Esophagus squamous epithelium (tissue), 5 donors: ENCODE measurements at regions not wholly inside any gene's neighbourhood (a gene's known extent, or its start where the extent isn't known, plus 50 kb on each side); places are given as distances from the start of the nearest gene placed in this dataset.

Experiments
- DNase-seq: peaks from one replicate; lab custom pipeline; 2025; lab: John Stamatoyannopoulos, UW
- H3K27ac ChIP-seq, 4 donors: fragments of 200-600 bp; sonication (generic); one replicate each; pipeline ENCODE4 v1.5.1; 2016 to 2019; ENCODE audit warnings: mild to moderate bottlenecking in 1 of 4
- H3K27me3 ChIP-seq, 4 donors: fragments of 200-600 bp; sonication (generic); 1 replicate in 3 of 4; 2 replicates in 1 of 4; pipeline versions ENCODE4 v1.5.1 to v1.6.0; 2017 to 2021; ENCODE audit warnings: antibody characterized with exemption in 1 of 4
- H3K36me3 ChIP-seq, 3 donors: fragments of 200-600 bp; sonication (generic); one replicate each; pipeline ENCODE4 v1.5.1; 2016 to 2019
- H3K4me1 ChIP-seq, 3 donors: fragments of 200-600 bp; sonication (generic); one replicate each; pipeline ENCODE4 v1.5.1; 2017 to 2019
- H3K4me3 ChIP-seq, 4 donors: fragments of 200-600 bp; sonication (generic); 1 replicate in 3 of 4; 2 replicates in 1 of 4; pipeline ENCODE4 v1.5.1; 2016 to 2019; ENCODE audit warnings: mild to moderate bottlenecking in 2 of 4, moderate library complexity in 1 of 4
- H3K9me3 ChIP-seq, 3 donors: fragments of 200-600 bp; sonication (generic); one replicate each; pipeline ENCODE4 v1.5.1; 2016 to 2019
- POLR2A ChIP-seq, 4 donors: fragments of 450-650 bp; IDR thresholded peaks; one replicate each; pipeline ENCODE4 v1.6.1; 2017; ENCODE audit warnings: antibody characterized with exemption in 4 of 4, mild to moderate bottlenecking in 4 of 4, moderate library complexity in 3 of 4
- WGBS, 2 donors: methylation state at CpG; one replicate each; pipeline ENCODE4 v1.1.5; 2018; 5-methylcytosine and 5-hydroxymethylcytosine counted together
- intact Hi-C: fragments of 100-400 bp; cut with DNase I; formaldehyde crosslinking; loops from one replicate; pipeline ENCODE4 v1.15.0; 2022
- TF ChIP-seq, protein P1 (sequence below), 6 experiments: fragments of 450-650 bp in 4 of 6; fragments of 200-600 bp in 2 of 6; sonication (generic) in 2 of 6; IDR thresholded peaks; one replicate each; pipeline ENCODE4 v1.5.1; 2016 to 2019; ENCODE audit warnings: antibody characterized with exemption in 6 of 6, mild to moderate bottlenecking in 4 of 6, moderate library complexity in 4 of 6
- donor health status: DM: yes; HTN: yes; CAD: no.

DNA sequence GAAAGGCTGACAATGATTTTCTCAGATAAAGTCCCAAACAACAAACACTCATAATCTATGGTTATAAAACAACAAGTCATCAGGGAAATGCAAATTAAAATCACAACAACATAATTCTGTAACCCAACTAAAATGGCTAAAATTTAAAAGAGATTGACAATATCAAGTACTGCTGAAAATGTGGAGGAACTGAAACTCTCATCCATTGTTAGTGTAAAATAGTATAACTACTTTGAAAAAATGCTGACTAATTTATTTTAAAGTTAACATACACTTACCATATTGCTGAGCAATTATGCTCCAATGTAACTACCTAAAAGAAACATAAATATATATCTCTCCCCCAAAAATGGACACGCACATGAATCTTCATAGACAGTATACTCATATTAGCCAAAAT, 245.9 kb upstream of the SPOPL start:
- H3K27me3 ChIP-seq: no peaks in the 10 kb centered on the region
- no peak overlapping the region for H3K27ac ChIP-seq
- intact Hi-C loops: no loop called here
- 87 to 89% methylated on average over 1 of the region's 1 CpG for WGBS, 2 donors
- H3K9me3 ChIP-seq: no peaks in the 10 kb centered on the region
- no peak for DNase-seq
- no peak overlapping the region for H3K4me3 ChIP-seq
- no peak for TF ChIP-seq POLR2A (IDR thresholded peaks at IDR 0.05)
- TF ChIP-seq, protein P1, sequence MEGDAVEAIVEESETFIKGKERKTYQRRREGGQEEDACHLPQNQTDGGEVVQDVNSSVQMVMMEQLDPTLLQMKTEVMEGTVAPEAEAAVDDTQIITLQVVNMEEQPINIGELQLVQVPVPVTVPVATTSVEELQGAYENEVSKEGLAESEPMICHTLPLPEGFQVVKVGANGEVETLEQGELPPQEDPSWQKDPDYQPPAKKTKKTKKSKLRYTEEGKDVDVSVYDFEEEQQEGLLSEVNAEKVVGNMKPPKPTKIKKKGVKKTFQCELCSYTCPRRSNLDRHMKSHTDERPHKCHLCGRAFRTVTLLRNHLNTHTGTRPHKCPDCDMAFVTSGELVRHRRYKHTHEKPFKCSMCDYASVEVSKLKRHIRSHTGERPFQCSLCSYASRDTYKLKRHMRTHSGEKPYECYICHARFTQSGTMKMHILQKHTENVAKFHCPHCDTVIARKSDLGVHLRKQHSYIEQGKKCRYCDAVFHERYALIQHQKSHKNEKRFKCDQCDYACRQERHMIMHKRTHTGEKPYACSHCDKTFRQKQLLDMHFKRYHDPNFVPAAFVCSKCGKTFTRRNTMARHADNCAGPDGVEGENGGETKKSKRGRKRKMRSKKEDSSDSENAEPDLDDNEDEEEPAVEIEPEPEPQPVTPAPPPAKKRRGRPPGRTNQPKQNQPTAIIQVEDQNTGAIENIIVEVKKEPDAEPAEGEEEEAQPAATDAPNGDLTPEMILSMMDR (IDR thresholded peaks at IDR 0.05): no peak
- H3K36me3 ChIP-seq: no peaks in the 10 kb centered on the region
- no peaks in the 10 kb centered on the region for H3K4me1 ChIP-seq

DNA sequence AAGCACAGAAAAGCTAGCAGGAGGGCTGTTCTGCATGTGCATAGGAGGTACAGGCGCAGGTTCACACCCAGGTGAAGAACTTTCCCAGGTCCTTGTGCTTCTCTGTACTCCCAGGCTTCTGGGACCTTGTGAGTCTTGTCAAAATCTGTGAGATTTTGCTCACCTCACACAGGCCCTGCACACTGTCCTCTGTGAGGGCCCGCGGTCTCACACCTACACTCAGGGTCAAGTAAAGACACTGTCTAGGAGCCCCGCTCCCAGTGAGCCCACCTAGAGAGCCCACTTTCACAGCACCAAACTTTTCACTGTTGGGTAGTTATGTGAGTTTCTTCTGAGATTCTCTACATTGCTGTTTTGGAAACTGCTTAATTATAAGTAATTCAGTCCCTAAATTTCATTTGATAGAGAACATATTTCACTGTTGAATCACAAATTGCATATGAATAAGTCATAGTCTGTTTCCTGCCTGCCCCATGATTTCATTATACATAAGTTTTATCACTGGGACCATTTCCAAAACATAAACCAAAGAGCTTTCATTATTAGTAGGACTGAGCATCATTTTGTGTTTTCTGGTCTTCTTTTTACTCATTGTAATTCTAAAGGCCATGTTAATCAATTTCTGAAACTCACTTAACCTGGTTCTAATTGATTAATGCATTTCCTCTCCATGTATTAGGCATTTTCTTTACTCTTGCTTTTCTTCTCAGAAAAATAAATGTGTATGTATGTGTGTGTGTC, 234.2 kb upstream of the SPOPL start:
- TF ChIP-seq POLR2A (IDR thresholded peaks at IDR 0.05): no peak
- TF ChIP-seq, protein P1 (IDR thresholded peaks at IDR 0.05): no peak
- no peak for DNase-seq
- Histone ChIP-seq H3K36me3 (no peaks in the 10 kb centered on the region), H3K27me3 (no peaks in the 10 kb centered on the region), H3K9me3 (no peaks in the 10 kb centered on the region), H3K4me1 (no peaks in the 10 kb centered on the region), H3K4me3 (no peak overlapping the region), H3K27ac (no peak overlapping the region)
- 56 to 80% methylated on average over 3 to 4 of the region's 4 CpGs for WGBS, 2 donors
- intact Hi-C loops: no loop called here

DNA sequence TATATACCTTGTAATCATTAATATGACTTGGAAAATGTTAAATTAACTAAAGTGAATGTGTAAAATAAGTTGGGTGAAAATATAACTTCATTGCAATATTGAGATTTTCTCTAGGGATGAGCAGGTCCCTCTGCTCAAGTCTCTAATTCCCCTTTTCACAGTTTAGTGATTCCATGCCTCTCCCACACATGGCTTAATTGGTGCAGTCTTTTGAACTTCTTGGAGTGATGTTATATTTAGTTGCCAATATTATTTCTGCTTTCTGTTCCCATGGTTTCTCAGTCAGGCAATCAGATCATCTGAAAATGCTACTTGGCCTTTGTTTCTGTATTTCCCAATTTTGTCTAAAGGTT, 233.7 kb upstream of the SPOPL start:
- H3K9me3 ChIP-seq: no peaks in the 10 kb centered on the region
- H3K4me1 ChIP-seq: no peaks in the 10 kb centered on the region
- no peaks in the 10 kb centered on the region for H3K36me3 ChIP-seq
- H3K4me3 ChIP-seq: no peak overlapping the region
- no peaks in the 10 kb centered on the region for H3K27me3 ChIP-seq
- DNase-seq: no peak
- TF ChIP-seq POLR2A (IDR thresholded peaks at IDR 0.05): no peak
- TF ChIP-seq, protein P1 (IDR thresholded peaks at IDR 0.05): no peak
- H3K27ac ChIP-seq: no peak overlapping the region
- intact Hi-C loops: no loop called here

DNA sequence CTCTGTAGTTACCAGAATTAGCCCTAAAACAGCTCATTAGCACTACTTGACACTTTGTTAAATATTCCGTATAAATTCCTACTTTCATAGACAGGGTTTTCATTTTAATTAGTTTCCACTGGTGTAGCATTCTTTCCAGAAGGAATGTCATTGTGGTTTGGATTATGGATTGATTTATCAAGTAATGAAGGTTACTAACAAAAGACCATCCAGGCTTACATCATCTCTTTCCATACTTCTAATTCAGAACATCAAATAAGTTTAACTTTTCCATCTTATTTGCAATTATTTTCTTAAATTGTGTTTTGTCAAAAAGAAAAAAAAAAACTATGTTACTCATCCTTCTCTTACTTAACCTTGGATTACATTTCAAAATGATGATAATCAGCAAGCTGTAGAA, 231.8 kb upstream of the SPOPL start:
- Histone ChIP-seq H3K4me1 (no peaks in the 10 kb centered on the region), H3K27ac (no peak overlapping the region), H3K27me3 (no peaks in the 10 kb centered on the region), H3K36me3 (no peaks in the 10 kb centered on the region), H3K4me3 (no peak overlapping the region), H3K9me3 (no peaks in the 10 kb centered on the region)
- DNase-seq: no peak
- intact Hi-C loops: no loop called here
- no peak for TF ChIP-seq POLR2A (IDR thresholded peaks at IDR 0.05)
- TF ChIP-seq, protein P1 (IDR thresholded peaks at IDR 0.05): no peak
- WGBS, 2 donors: 70 to 79% methylated on average over 1 of the region's 1 CpG

DNA sequence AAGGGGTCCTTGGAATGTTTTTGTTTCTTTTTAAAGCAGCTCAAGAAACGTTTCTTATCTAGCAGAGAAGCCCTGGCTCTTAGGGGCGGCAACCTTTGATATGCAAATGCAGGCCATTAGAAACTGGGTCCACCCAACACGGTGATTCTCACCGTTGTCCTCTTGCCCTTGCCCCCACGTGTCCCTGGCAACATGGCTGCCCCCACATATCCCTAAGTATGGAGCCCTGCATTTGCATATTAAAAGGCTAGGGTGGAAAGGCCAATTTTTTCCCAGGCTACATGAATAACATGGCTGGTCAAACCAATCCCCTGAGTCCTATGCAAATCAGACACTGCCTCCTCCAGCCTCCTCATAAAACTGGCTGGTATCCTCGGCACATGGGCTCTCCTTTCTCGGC, 230.1 kb upstream of the SPOPL start:
- no peak for DNase-seq
- Histone ChIP-seq H3K9me3 (no peaks in the 10 kb centered on the region), H3K4me1 (peaks cover 0 to 5% (median 0%) of the 10 kb centered on the region in 3 donors), H3K4me3 (no peak overlapping the region), H3K27me3 (no peaks in the 10 kb centered on the region), H3K27ac (no peak overlapping the region), H3K36me3 (no peaks in the 10 kb centered on the region)
- intact Hi-C loops: no loop called here
- TF ChIP-seq, protein P1 (IDR thresholded peaks at IDR 0.05): no peak
- no peak for TF ChIP-seq POLR2A (IDR thresholded peaks at IDR 0.05)
- 59 to 60% methylated on average over 7 of the region's 7 CpGs for WGBS, 2 donors
